COLO668 (cell line): ENCODE measurements at regions not wholly inside any gene's neighbourhood (a gene's known extent, or its start where the extent isn't known, plus 50 kb on each side); places are given as distances from the start of the nearest gene placed in this dataset.

ENCODE experiments used
- DNase-seq: peaks from one replicate; lab custom pipeline; 2025; ENCODE audit not compliant: unreplicated experiment; lab: John Stamatoyannopoulos, UW

DNA sequence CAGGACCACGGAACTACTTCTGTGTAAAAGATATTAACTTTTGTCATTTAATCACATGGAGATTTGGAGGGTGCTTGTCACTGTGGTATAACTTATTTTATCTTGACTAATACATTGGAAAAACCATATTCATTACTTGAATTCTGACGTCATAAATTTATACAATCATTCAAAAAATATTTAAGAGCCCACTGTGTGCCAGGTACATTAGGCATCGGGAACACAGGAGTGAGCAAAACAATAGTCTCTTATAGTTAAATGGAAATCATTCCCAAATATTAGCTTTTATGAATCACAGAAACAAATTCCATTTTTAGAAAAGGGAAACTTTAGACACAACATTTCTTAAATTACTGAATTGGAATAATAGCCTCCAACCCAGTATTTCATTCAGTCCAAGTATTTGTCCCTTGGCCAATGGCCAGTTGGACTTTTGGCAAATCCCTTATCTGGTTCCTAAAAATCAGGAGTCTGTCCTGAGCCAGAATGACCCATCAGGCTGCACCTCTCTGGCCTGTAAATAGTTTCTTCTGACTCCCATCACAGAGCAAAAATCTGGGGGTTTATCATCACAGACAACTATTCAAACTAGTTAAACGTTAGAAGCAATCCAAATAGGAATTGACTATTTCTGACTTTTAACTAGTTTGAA lies 104.3 kb upstream of the FSTL4 start:
- no peak for DNase-seq

- DNase-seq, result no peak
Measured at GRCh38 chr5:133715616-133716015, 103.3 kb upstream of the FSTL4 start.

GRCh38 chr5:133715216-133715615 lies 102.9 kb upstream of the FSTL4 start:
- no peak for DNase-seq

DNA sequence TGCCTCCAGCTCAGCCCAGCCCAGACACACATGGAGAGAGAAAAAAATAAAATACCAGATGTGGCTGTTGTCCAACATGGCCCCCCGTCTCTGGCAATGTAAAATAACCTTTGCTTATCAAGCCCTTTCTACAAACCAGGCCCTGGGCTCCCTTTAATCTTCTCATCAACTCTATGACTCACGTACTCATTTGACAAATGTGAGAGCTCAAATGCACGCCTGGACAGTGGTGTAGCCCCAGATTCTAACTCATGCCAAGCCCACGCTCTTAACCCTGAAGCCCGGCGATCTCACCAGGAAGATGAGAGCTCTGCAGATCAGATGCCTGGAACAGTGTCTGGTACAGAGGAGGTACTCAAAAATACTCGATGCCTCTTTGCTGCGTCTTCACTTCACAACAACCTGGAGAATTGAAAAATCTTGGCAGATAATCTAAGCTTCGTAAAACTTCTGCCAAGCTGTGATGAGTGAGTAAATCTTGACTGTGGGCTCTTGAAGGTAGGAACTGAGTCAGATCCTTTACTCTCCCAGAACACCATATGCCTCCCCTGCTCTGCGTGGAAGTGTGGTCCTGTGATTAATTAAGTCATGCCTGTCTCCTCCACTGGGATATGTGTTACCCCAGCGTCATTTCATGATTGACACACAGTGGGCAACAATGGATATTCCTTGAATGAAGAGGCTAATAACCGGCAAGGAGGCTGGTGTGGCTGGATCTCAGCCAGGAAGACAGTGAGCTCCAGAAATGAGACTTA lies 102.0 kb upstream of the FSTL4 start:
- DNase-seq, result no peak

GRCh38 chr5:133713751-133714150 lies 101.4 kb upstream of the FSTL4 start:
- no peak for DNase-seq

DNA sequence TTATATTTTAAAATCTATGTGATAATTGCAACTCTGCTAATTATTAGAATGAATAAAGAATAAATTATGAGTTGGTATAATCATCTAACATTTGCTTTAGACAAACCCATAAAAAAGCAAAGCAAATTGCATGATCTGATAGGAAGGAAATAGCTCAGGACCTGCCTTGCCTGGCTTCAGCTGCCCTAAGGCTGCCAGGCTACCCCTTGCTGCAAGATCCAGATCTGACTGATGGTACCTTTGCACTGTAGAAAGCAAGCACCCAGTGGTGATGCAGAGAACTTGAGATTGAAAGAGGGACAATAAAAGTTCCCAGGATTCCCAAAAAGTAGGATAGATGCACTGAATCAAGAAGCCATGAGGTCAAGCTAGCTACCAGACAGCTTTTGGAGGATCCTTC lies 100.9 kb upstream of the FSTL4 start:
- no peak for DNase-seq

GRCh38 chr5:133712562-133712961 lies 100.2 kb upstream of the FSTL4 start:
- DNase-seq, result no peak

DNA sequence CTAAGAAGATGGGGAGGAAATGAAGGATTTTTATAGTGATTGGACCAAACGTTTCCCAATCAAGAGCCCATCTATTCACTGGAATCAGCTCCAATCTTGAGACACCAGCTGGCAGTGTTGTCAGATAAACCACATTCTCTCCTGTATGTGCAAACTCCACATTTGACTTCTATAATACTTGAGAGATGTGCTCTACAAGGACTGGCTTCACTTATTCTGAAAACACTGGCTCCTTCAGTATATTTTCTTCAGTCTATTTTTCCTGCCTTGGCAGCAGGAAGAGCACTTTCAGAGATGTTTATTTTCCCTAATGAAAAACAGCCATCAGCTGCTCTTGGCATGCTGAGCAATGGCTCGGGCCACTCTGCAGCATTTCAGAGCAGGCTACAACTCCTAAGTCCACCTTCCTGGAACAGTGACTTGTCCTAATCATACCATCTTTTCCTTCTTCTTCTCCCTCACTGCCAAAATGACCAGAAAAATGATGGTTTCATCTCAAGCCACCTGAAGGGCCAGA lies 96.9 kb upstream of the FSTL4 start:
- DNase-seq, result no peak

DNA sequence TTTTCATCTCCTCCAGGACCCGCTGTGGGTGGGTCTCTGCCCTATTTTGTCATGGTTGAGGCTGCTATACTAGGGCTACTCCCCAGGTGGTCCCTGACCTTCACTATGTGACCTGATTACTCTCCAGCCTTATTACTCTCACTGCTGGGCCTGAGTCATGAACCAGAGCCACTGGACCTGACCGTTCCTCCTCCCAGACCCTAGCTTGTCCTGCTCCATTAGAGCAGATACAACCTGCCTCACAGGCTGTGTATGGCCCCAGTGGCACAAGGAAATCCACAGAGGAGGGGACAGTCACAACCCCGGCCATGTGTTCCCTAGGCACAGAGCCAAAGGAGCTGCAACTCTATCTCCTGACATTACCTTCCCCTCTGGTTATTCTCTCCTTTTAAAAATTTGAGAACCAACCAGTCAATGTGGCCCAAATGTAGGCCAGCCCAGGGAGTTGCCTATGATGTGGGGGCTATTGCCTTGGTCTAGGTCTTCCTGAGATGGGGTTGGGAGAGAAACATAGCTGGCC lies 96.0 kb upstream of the FSTL4 start:
- no peak for DNase-seq

DNA sequence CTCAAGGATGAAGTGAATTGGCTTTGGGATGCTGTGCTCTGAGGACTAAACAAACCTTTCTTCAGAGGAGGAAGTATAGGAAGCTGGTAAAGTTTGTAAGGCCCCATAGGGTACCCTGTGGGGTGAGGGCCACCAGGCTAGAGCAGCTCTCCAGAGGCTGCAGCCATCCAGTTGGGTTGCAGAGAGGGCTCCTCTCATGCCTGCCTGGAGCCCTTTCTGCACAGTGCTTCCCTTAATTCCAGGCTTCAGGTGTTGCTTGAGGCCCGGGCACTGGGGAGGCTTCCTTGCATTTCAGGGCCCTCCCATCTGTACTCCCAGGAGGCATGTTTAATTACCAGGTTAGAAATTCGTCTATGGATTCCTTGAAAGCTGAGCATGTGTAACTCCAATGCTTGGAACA lies 95.3 kb upstream of the FSTL4 start:
- DNase-seq, result no peak

DNA sequence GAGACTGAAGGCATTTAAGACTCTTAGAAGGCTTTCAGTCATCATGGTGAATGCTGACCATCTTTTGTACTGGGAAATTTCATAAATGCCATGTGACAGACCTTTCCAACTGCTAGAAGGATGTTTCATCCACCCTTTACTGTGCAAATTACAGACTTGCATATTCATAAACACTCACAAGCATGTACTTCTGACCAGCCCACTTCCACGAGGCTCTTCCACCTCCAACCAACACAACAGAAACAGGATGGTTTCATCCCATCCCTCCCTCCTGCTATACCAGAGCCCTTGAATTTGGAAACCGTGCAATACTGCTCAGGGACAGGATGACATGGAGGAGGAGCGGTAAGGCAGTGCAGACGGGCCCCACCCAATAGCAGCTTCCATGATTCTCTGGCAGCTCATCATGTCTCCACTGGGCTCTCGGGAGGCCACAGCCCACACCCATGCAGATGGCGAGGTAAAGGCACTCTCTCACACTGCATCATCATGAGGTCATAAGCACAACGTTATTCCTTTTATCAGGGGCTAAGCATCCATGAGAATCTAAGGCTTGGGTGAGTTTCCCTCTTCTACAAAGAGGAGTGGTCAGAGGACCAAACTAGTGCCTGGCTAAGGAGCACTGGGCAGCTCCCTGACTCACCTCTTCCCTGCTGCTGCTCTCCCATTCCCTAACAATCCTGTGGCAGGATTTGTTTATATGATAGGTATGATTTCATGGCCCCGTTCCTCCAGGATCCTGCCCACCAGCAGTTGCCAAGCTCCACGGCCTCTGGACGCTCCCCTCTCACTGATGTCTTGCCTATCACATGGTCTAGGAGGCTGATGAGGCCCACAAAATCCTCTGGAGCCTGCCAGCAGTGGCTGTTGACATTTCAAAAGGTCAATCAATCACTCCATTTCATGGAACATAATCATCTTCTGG lies 94.4 kb upstream of the FSTL4 start:
- DNase-seq, result no peak

GRCh38 chr5:133705331-133705730 lies 93.0 kb upstream of the FSTL4 start:
- DNase-seq, result no peak

DNA sequence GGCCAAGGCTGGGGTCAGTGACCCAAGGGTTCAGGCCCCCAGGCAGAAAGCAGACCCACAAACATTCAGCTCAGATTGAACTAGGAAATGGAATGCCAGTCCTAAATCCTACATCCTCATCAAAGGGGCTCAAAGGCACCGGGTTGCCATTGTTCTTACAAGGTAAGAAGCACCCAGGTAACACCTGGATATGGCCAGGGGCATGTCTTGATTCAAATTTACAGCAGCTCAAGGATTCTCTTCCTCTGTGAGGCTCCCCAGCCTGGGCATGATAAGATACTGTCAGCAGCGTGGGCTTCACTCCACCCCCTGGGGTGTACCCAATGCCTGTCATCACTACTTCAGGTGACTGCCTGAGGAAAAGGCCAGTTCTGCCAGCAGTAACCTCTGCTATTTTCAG lies 92.1 kb upstream of the FSTL4 start:
- DNase-seq, result no peak

DNA sequence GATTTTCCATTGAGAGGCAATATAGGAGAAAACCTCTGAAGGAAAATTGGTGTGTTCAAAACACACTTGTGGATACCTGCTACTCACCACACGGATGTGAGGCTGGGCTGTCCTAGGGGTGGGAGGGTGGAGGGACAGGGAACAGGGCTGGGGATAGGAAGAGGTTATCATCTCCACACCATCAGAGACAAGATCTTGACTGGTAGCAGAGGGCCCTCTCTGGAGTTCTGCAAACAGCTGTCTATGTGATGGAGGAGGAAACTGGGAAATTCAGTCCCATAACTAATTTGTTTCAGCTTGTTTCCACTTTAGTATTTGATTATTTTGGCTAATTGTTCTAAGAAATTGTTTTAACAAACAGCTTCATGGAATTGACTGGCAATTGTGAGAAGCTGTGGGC lies 91.6 kb upstream of the FSTL4 start:
- DNase-seq, result no peak

GRCh38 chr5:133702791-133703770 lies 90.7 kb upstream of the FSTL4 start:
- DNase-seq, result no peak

DNA sequence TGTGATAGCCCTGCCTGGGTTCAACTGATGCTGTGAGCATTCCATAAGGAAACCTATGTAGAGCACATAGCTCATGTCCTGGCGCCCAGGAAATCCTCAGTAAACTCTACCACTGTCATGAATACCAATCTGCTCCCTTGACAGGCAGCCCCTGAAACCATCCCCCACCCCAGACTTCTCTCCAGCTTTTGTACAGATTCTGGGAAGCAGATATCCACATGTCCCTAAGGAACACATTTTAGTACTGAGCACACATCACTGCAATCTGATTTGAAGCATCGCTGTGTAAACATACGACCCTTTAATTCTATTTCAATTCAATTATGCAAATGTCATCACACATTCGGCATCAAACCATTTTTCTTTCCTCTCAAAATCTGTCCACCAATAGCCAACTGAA lies 89.5 kb upstream of the FSTL4 start:
- no peak for DNase-seq

- DNase-seq, result no peak
Measured at GRCh38 chr5:133700251-133700650, 87.9 kb upstream of the FSTL4 start.

- DNase-seq, result no peak
Measured at GRCh38 chr5:133698646-133699526, 86.5 kb upstream of the FSTL4 start.

- DNase-seq, result no peak
Measured at GRCh38 chr5:133698259-133698554, 85.9 kb upstream of the FSTL4 start.
